ENCODE measurements at regions not wholly inside any gene's neighbourhood (a gene's known extent, or its start where the extent isn't known, plus 50 kb on each side); places are given as distances from the start of the nearest gene placed in this dataset.
"Not testable (repeated sequence)": the region's sequence is repeated elsewhere in the genome, so short reads cannot be mapped to it uniquely, and the experiment has no call there.

DNA sequence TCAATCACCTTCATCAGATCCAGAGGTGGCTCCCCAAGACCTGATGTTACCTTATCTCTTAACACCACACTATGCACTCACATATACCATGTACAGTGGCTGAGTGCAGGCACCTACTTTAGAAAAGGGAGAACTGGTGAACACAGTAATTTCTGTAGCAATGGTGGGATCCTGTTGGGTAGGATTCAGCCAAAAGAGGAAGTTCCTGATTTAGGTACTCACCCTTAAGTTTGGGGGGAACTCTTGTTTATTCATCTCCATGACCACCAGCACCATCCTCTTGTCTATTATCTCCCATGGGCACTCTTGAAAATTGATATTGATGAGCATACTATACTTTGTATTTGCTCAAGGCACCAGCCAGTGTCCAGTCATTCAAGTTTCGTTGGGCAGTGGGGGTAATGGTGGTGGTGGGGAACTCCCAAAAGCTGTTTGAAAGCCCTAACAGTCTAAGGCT lies 324.4 kb downstream of the LMO7 start:
- H3K9me3 Mint-ChIP-seq: peaks cover 0 to 2% (median 0%) of the 10 kb centered on the region in 8 donors
- H3K27me3 Mint-ChIP-seq: peaks cover 0 to 6% of the 10 kb centered on the region in 2 donors
- no peaks in the 10 kb centered on the region for H3K4me1 ChIP-seq (ENCODE audit: insufficient read depth, low read length)
- ChIA-PET POLR2A (ENCODE audit: partially characterized antibody) (no interaction called here), CTCF (ENCODE audit: partially characterized antibody) (no interaction called here)
- no peaks in the 10 kb centered on the region for H3K36me3 Mint-ChIP-seq
- no peak overlapping the region for H3K4me3 ChIP-seq (ENCODE audit: low read length in 2 of 2)
- H3K36me3 ChIP-seq (ENCODE audit: insufficient read depth, low read length): no peaks in the 10 kb centered on the region
- no peak overlapping the region for H3K27ac Mint-ChIP-seq
- DNase-seq: no peak
- H3K27me3 ChIP-seq (ENCODE audit: insufficient read depth, low read length): no peaks in the 10 kb centered on the region
- no peaks in the 10 kb centered on the region for H3K9me3 ChIP-seq (ENCODE audit: control insufficient read depth in 1 of 2, low read length in 2 of 2)
- intact Hi-C loops (cut with micrococcal nuclease): no loop called here
- no peak overlapping the region for H3K27ac ChIP-seq (ENCODE audit: low read depth, low read length)
- no peaks in the 10 kb centered on the region for H3K4me1 Mint-ChIP-seq
- no peak overlapping the region for H3K4me3 Mint-ChIP-seq

DNA sequence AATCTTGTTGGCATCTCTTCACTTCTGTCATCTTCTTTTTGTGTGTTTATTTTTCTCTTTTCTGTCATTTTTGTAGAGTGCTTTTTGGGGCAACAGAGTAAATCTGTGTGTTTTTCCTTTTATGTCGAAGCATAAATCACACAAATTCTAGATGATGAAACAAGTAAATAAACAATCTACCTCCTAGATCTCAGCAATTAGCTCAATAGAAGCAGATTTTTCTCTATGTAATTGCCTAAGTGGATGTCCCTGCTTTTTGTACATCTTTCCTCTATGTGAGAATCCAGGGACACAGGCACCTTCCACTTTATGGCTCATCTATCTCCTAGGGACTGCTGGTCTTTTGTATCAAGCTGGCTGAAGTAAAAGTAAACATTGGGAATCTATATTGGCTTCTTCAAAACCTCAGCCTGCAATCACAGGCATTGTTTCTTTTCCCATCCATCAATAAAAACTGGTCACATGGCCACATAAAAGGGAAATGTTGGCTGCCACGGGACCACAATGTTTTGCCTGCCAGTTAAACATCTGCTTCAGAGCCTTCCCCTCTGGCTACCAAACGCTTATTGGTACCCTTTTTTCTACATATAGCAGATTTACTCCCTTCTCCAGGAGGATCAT lies 323.8 kb downstream of the LMO7 start:
- no peaks in the 10 kb centered on the region for H3K4me1 Mint-ChIP-seq
- no peaks in the 10 kb centered on the region for H3K4me1 ChIP-seq (ENCODE audit: insufficient read depth, low read length)
- no peak overlapping the region for H3K27ac ChIP-seq (ENCODE audit: low read depth, low read length)
- H3K36me3 ChIP-seq (ENCODE audit: insufficient read depth, low read length): no peaks in the 10 kb centered on the region
- H3K27me3 ChIP-seq (ENCODE audit: insufficient read depth, low read length): no peaks in the 10 kb centered on the region
- no peak overlapping the region for H3K4me3 ChIP-seq (ENCODE audit: low read length in 2 of 2)
- POLR2A ChIA-PET (ENCODE audit: partially characterized antibody): no interaction called here
- peaks cover 0 to 2% (median 0%) of the 10 kb centered on the region in 8 donors for H3K9me3 Mint-ChIP-seq
- CTCF ChIA-PET (ENCODE audit: partially characterized antibody): no interaction called here
- no peak overlapping the region for H3K4me3 Mint-ChIP-seq
- DNase-seq: no peak
- peaks cover 0 to 5% of the 10 kb centered on the region in 2 donors for H3K27me3 Mint-ChIP-seq
- no peak overlapping the region for H3K27ac Mint-ChIP-seq
- no peaks in the 10 kb centered on the region for H3K9me3 ChIP-seq (ENCODE audit: control insufficient read depth in 1 of 2, low read length in 2 of 2)
- no peaks in the 10 kb centered on the region for H3K36me3 Mint-ChIP-seq
- intact Hi-C loops (cut with micrococcal nuclease): no loop called here

DNA sequence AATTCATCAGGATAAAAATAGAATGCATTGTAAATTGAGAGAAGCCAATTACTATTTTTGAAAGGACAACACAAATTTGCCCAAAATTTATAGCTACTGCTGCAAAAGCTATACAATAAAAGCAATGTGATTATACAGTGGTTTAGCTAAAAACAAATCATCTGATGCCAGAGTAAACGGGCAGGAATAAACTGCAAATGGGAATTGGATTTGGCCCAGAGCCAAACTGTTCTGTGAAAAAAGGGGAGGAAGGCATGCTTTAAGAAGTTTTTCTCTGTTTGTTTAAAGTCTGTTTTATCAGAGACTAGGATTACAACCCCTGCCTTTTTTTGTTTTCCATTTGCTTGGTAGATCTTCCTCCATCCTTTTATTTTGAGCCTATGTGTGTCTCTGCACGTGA lies 317.5 kb downstream of the LMO7 start:
- intact Hi-C loops (cut with micrococcal nuclease); DNase-seq; H3K4me3 Mint-ChIP-seq; H3K36me3 ChIP-seq (ENCODE audit: insufficient read depth, low read length); H3K4me1 Mint-ChIP-seq; POLR2A ChIA-PET (ENCODE audit: partially characterized antibody); H3K27ac ChIP-seq (ENCODE audit: low read depth, low read length); H3K27ac Mint-ChIP-seq; H3K9me3 Mint-ChIP-seq; H3K27me3 Mint-ChIP-seq; CTCF ChIA-PET (ENCODE audit: partially characterized antibody); H3K36me3 Mint-ChIP-seq; H3K4me3 ChIP-seq (ENCODE audit: low read length in 2 of 2); H3K4me1 ChIP-seq (ENCODE audit: insufficient read depth, low read length); H3K27me3 ChIP-seq (ENCODE audit: insufficient read depth, low read length); H3K9me3 ChIP-seq (ENCODE audit: control insufficient read depth in 1 of 2, low read length in 2 of 2): not testable (repeated sequence)

DNA sequence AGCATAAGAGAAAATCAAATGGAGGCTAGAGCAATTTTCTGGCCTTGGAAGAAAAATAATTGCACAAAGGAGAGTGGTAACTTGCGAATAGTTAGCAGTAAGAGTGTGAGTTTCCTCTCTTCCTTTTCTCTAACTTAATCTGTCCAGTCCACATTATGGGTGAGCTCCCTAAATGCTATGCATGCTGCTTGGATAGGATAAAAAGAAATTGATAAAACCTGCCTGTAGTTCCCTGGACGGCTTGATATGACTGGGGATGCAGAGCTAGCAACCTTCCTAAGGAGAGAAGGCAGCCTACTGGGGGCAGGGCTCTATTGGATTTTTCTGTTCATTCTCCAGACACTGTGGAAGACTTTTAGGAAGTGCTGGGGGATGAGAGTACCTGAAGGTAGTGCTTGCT lies 311.3 kb downstream of the LMO7 start:
- ChIA-PET POLR2A (ENCODE audit: partially characterized antibody) (no interaction called here), CTCF (ENCODE audit: partially characterized antibody) (no interaction called here)
- Histone ChIP-seq H3K4me1 (ENCODE audit: insufficient read depth, low read length) (no peaks in the 10 kb centered on the region), H3K27ac (ENCODE audit: low read depth, low read length) (no peak overlapping the region), H3K4me3 (ENCODE audit: low read length in 2 of 2) (no peak overlapping the region), H3K36me3 (ENCODE audit: insufficient read depth, low read length) (no peaks in the 10 kb centered on the region), H3K27me3 (ENCODE audit: insufficient read depth, low read length) (no peaks in the 10 kb centered on the region), H3K9me3 (ENCODE audit: control insufficient read depth in 1 of 2, low read length in 2 of 2) (no peaks in the 10 kb centered on the region)
- Mint-ChIP-seq H3K36me3 (no peaks in the 10 kb centered on the region), H3K9me3 (peaks cover 0 to 2% (median 0%) of the 10 kb centered on the region in 8 donors), H3K27me3 (peaks cover 2 to 5% of the 10 kb centered on the region in 2 donors), H3K4me3 (no peak overlapping the region), H3K27ac (no peak overlapping the region), H3K4me1 (no peaks in the 10 kb centered on the region)
- intact Hi-C loops (cut with micrococcal nuclease): no loop called here
- no peak for DNase-seq

DNA sequence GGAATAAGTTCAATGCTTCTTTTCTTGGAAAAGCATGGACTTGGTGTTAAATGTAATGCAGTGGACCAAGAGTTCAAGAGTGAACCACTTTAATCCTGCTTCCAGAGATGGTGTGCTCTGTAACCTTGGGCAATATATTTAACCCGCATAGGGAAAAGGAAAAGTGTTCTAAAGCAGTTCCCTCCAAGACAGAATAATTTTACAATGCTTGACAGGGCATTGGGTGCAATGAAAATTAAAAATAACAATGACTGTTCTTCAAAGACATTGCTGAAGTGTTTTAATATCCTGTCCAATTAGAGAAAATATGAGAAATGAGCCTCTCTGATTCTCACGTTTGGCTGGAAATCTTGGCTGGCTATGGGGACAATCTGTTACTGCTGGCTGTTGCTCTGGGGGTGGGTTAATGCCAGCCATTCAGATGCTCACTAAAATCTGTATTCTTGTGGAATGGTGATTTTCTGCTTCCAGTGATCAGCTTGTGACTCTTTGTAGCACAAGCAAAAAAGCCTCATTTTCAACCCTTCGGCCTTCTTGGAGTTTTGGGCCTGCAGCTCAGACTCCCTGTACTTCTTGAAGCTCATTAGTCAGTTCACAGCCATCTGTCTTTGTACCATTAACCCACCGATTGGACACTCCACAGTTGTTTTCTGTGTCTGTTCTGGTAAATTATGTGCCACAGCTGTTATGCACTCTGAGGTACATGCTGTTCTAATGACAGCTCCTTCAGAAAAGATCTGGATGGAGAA lies 310.6 kb downstream of the LMO7 start:
- H3K36me3 Mint-ChIP-seq: no peaks in the 10 kb centered on the region
- intact Hi-C loops (cut with micrococcal nuclease): no loop called here
- POLR2A ChIA-PET (ENCODE audit: partially characterized antibody): no interaction called here
- no peak for DNase-seq
- H3K27me3 ChIP-seq (ENCODE audit: insufficient read depth, low read length): no peaks in the 10 kb centered on the region
- H3K4me3 ChIP-seq (ENCODE audit: low read length in 2 of 2): no peak overlapping the region
- H3K27ac ChIP-seq (ENCODE audit: low read depth, low read length): no peak overlapping the region
- CTCF ChIA-PET (ENCODE audit: partially characterized antibody): no interaction called here
- no peaks in the 10 kb centered on the region for H3K9me3 ChIP-seq (ENCODE audit: control insufficient read depth in 1 of 2, low read length in 2 of 2)
- H3K27me3 Mint-ChIP-seq: peaks cover 2 to 5% of the 10 kb centered on the region in 2 donors
- H3K4me1 Mint-ChIP-seq: no peaks in the 10 kb centered on the region
- no peaks in the 10 kb centered on the region for H3K36me3 ChIP-seq (ENCODE audit: insufficient read depth, low read length)
- peaks cover 0 to 2% (median 0%) of the 10 kb centered on the region in 8 donors for H3K9me3 Mint-ChIP-seq
- H3K4me1 ChIP-seq (ENCODE audit: insufficient read depth, low read length): no peaks in the 10 kb centered on the region
- H3K4me3 Mint-ChIP-seq: no peak overlapping the region
- H3K27ac Mint-ChIP-seq: no peak overlapping the region

DNA sequence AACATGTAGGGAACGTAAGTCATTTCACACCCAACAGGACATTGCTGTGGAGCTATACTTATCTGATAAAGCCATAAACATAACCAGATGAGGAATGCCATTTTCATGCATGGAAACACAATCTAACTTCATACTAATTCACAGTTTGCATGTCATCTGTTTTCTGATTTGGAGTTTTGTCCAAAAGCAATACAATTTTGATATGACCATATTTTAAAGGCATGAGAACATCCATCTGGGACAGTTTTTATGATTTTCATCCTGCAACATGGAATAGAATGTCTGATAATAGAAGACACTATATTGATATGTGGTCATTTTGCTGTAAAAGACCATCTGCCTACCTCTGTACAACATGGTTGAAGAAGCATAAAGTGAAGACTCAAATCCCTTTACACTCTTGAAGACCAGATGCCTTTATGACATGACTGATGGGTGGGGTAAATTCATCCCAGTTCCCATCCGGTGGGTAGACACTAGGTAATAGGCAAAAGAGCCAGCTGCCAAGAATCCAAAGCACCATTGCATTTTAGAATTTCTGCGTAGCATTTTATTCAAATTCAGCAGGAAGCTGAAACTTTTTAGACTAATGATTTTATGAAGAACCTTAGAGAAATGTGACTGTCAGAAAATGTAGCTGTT lies 309.8 kb downstream of the LMO7 start:
- Histone ChIP-seq H3K4me3 (ENCODE audit: low read length in 2 of 2) (no peak overlapping the region), H3K36me3 (ENCODE audit: insufficient read depth, low read length) (no peaks in the 10 kb centered on the region), H3K9me3 (ENCODE audit: control insufficient read depth in 1 of 2, low read length in 2 of 2) (no peaks in the 10 kb centered on the region), H3K4me1 (ENCODE audit: insufficient read depth, low read length) (no peaks in the 10 kb centered on the region), H3K27me3 (ENCODE audit: insufficient read depth, low read length) (no peaks in the 10 kb centered on the region), H3K27ac (ENCODE audit: low read depth, low read length) (no peak overlapping the region)
- ChIA-PET POLR2A (ENCODE audit: partially characterized antibody) (no interaction called here), CTCF (ENCODE audit: partially characterized antibody) (no interaction called here)
- Mint-ChIP-seq H3K27me3 (peaks cover 2 to 5% of the 10 kb centered on the region in 2 donors), H3K27ac (no peak overlapping the region), H3K4me1 (no peaks in the 10 kb centered on the region), H3K36me3 (no peaks in the 10 kb centered on the region), H3K9me3 (peaks cover 0 to 2% (median 0%) of the 10 kb centered on the region in 8 donors), H3K4me3 (no peak overlapping the region)
- DNase-seq: no peak
- intact Hi-C loops (cut with micrococcal nuclease): no loop called here

DNA sequence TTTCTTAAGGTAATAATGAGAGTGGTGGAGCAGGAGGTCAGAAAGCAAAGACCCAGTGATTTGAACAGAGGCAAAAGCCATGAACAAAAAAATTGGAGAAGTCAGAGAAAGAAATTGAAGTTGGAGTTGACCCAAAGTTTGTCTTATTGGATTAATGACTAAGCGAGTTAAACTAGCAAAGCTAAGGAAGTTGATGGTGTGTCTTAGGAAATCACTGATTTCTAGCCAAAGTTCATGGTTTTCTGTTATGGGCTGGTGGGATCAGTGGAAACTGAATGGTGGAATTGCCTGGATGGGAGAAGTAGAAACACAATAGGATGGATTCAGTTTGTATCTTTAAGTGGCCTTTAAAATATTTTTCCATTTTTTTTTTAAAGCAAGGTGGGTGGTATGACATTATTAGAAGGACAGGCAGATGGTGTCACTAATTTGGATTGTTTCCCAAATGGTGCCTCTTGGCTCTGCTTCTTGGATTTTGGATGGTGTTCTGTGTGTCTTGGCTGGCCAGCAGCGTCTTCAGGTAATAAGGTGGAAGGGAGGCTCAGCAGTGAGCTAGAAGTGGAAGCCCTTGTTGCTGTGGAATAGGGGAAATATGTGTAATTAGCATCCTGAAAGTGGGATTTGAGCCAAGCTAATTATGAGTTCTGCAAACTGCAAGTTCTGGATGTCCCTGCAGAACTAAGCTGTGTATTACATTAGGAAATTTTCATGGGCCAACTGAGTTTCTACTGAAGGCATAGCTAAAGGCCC lies 302.9 kb downstream of the LMO7 start:
- CTCF ChIA-PET (ENCODE audit: partially characterized antibody): interaction anchor here (0.9 kb wide), 1 partner anchor 243 kb away, joined by 3 read pairs; no protein-coding TSS in a partner anchor
- H3K36me3 Mint-ChIP-seq: no peaks in the 10 kb centered on the region
- Histone ChIP-seq H3K27ac (ENCODE audit: low read depth, low read length) (no peak overlapping the region), H3K27me3 (ENCODE audit: insufficient read depth, low read length) (no peaks in the 10 kb centered on the region), H3K4me3 (ENCODE audit: low read length in 2 of 2) (no peak overlapping the region), H3K9me3 (ENCODE audit: control insufficient read depth in 1 of 2, low read length in 2 of 2) (no peaks in the 10 kb centered on the region), H3K4me1 (ENCODE audit: insufficient read depth, low read length) (no peaks in the 10 kb centered on the region), H3K36me3 (ENCODE audit: insufficient read depth, low read length) (no peaks in the 10 kb centered on the region)
- POLR2A ChIA-PET (ENCODE audit: partially characterized antibody): no interaction called here
- no peaks in the 10 kb centered on the region for H3K4me1 Mint-ChIP-seq
- H3K27me3 Mint-ChIP-seq: peaks cover 3 to 4% of the 10 kb centered on the region in 2 donors
- no peak overlapping the region for H3K4me3 Mint-ChIP-seq
- no peak overlapping the region for H3K27ac Mint-ChIP-seq
- H3K9me3 Mint-ChIP-seq: peaks cover 0 to 2% (median 0%) of the 10 kb centered on the region in 8 donors
- intact Hi-C loops (cut with micrococcal nuclease): no loop called here
- DNase-seq: no peak
